Right lobe of liver (tissue), 6 donors: ENCODE measurements at regions not wholly inside any gene's neighbourhood (a gene's known extent, or its start where the extent isn't known, plus 50 kb on each side); places are given as distances from the start of the nearest gene placed in this dataset.

ENCODE experiments used
- ATAC-seq, 4 donors: fragments of 200-7000 bp; cut with Tn5 transposase; one replicate each; pipeline ENCODE4 v1.9.1; 2020; ENCODE audit warnings: mild to moderate bottlenecking in 4 of 4, moderate library complexity in 4 of 4
- DNase-seq, 3 donors: peaks; one replicate each; pipeline ENCODE4 v3.0.0-alpha.2; 2020
- H3K27ac ChIP-seq, 3 donors: fragments of 200-600 bp; one replicate each; pipeline ENCODE4 v1.8.0; 2022
- H3K27me3 ChIP-seq, 2 donors: fragments of 200-600 bp; one replicate each; pipeline ENCODE4 v1.8.0; 2022
- H3K36me3 ChIP-seq, 4 donors: fragments of 200-600 bp; sonication (generic) in 1 of 4; one replicate each; pipeline versions ENCODE4 v1.5.1 to v1.8.0; 2017 to 2022; ENCODE audit warnings: control low read depth in 1 of 4
- H3K4me1 ChIP-seq, 4 donors: fragments of 200-600 bp; sonication (generic) in 1 of 4; one replicate each; pipeline versions ENCODE4 v1.5.1 to v1.8.0; 2017 to 2022; ENCODE audit warnings: control low read depth in 1 of 4
- H3K4me3 ChIP-seq, 3 donors: fragments of 200-600 bp; one replicate each; pipeline ENCODE4 v1.8.0; 2022
- H3K9me3 ChIP-seq, 4 donors: fragments of 200-600 bp; sonication (generic) in 1 of 4; one replicate each; pipeline versions ENCODE4 v1.5.1 to v1.8.0; 2017 to 2022; ENCODE audit warnings: control low read depth in 1 of 4
- CTCF ChIP-seq, 4 donors: fragments of 200-600 bp in 3 of 4; fragments of 450-650 bp in 1 of 4; IDR thresholded peaks; one replicate each; pipeline versions ENCODE4 v1.5.1 to v1.8.0; 2016 to 2022; ENCODE audit warnings: antibody characterized with exemption in 4 of 4, mild to moderate bottlenecking in 2 of 4
- POLR2A ChIP-seq: fragments of 450-650 bp; IDR thresholded peaks from one replicate; pipeline ENCODE4 v1.6.1; 2017; ENCODE audit warnings: antibody characterized with exemption, mild to moderate bottlenecking
- WGBS: methylation state at CpG from one replicate; pipeline ENCODE4 v1.1.6; 2018; ENCODE audit warnings: low coverage, low lambda C conversion rate; ENCODE audit not compliant: insufficient coverage; ENCODE audit errors: missing lambda C conversion rate; 5-methylcytosine and 5-hydroxymethylcytosine counted together
- intact Hi-C, 2 donors: fragments of 100-400 bp; cut with DNase I; formaldehyde crosslinking; loops; one replicate each; pipeline versions ENCODE4 v1.11.2 to v1.14.1; 2022
- donor health status: DM: no; HTN: yes; CAD: no.
- donor health status: DM: no; HTN: no; CAD: no.
- donor health status: DM: no; HTN: no; CAD: no.
- donor health status: DM: no; HTN: yes; CAD: no.
- donor health status: DM: no; HTN: yes; CAD: no.

- DNase-seq (no peak), ATAC-seq (no peak)
- no peaks in the 10 kb centered on the region for H3K27me3 ChIP-seq
- 80% methylated on average over 2 of the region's 5 CpGs for WGBS
- peaks cover 0 to 4% (median under 1%) of the 10 kb centered on the region in 4 donors for H3K4me1 ChIP-seq
- no peaks in the 10 kb centered on the region for H3K9me3 ChIP-seq
- intact Hi-C loops: no loop called here
- TF ChIP-seq POLR2A (no peak), CTCF (IDR thresholded peaks at IDR 0.05) (no peak)
- no peak overlapping the region for H3K4me3 ChIP-seq
- no peaks in the 10 kb centered on the region for H3K36me3 ChIP-seq
- H3K27ac ChIP-seq: no peak overlapping the region
Observed at GRCh38 chr2:20563833-20564232, 87.1 kb downstream of the HS1BP3 start.

- intact Hi-C loops: no loop called here
- ATAC-seq: no peak
- Histone ChIP-seq H3K4me1 (peaks cover 0 to 17% (median 7%) of the 10 kb centered on the region in 4 donors), H3K4me3 (no peak overlapping the region), H3K27me3 (no peaks in the 10 kb centered on the region), H3K9me3 (no peaks in the 10 kb centered on the region), H3K27ac (no peak overlapping the region), H3K36me3 (no peaks in the 10 kb centered on the region)
- 80% methylated on average over 1 of the region's 7 CpGs for WGBS
- DNase-seq: no peak
- TF ChIP-seq POLR2A (no peak), CTCF (IDR thresholded peaks at IDR 0.05) (no peak)
Observed at GRCh38 chr2:20565101-20565622, 85.7 kb downstream of the HS1BP3 start.

GRCh38 chr2:20565623-20566236 lies 85.2 kb downstream of the HS1BP3 start:
- ATAC-seq (no peak), DNase-seq (no peak)
- Histone ChIP-seq H3K4me1 (peaks cover 0 to 23% (median 10%) of the 10 kb centered on the region in 4 donors), H3K4me3 (no peak overlapping the region), H3K27ac (no peak overlapping the region), H3K36me3 (no peaks in the 10 kb centered on the region), H3K27me3 (no peaks in the 10 kb centered on the region), H3K9me3 (no peaks in the 10 kb centered on the region)
- intact Hi-C loops: no loop called here
- WGBS: 67% methylated on average over 1 of the region's 8 CpGs
- no peak for TF ChIP-seq CTCF (IDR thresholded peaks at IDR 0.05)

- H3K36me3 ChIP-seq: no peaks in the 10 kb centered on the region
- no peaks in the 10 kb centered on the region for H3K27me3 ChIP-seq
- intact Hi-C loops: no loop called here
- ATAC-seq: no peak
- DNase-seq: no peak
- TF ChIP-seq POLR2A: no peak
- no peak for TF ChIP-seq CTCF (IDR thresholded peaks at IDR 0.05)
- 93% methylated on average over 3 of the region's 4 CpGs for WGBS
- H3K27ac ChIP-seq: no peak overlapping the region
- H3K9me3 ChIP-seq: no peaks in the 10 kb centered on the region
- peaks cover 0 to 29% (median 13%) of the 10 kb centered on the region in 4 donors for H3K4me1 ChIP-seq
- no peak overlapping the region for H3K4me3 ChIP-seq
Observed at GRCh38 chr2:20566331-20566730, 84.6 kb downstream of the HS1BP3 start.
